ENCODE measurements at regions not wholly inside any gene's neighbourhood (a gene's known extent, or its start where the extent isn't known, plus 50 kb on each side); places are given as distances from the start of the nearest gene placed in this dataset.

- TF ChIP-seq MBD1 (CRISPR knock-in tag; IDR thresholded peaks at IDR 0.05) (no peak), NFE2 (IDR thresholded peaks at IDR 0.05; ENCODE audit: low read depth) (peak; percentile 54), GABPB1 (CRISPR knock-in tag; IDR thresholded peaks at IDR 0.05) (no peak), MEF2A (IDR thresholded peaks at IDR 0.05; ENCODE audit: control insufficient read depth, low read depth, low read length) (no peak), PRDM10 (IDR thresholded peaks at IDR 0.05; ENCODE audit: partially characterized antibody) (no peak), RFX5 (IDR thresholded peaks at IDR 0.05; ENCODE audit: low read depth, low read length) (no peak), BRF2 (IDR thresholded peaks at IDR 0.05; ENCODE audit: borderline replicate concordance, insufficient read depth, insufficient read length) (no peak), ZBTB1 (CRISPR knock-in tag; IDR thresholded peaks at IDR 0.05; ENCODE audit: borderline replicate concordance, low read depth) (0 out of 2 replicates have a peak, but pooled peaks have one; percentile 6), AFF4 (CRISPR knock-in tag; IDR thresholded peaks at IDR 0.05) (no peak), CEBPB (tag; IDR thresholded peaks at IDR 0.05) (peak; percentile 83), ZNF639 (CRISPR knock-in tag; conservative IDR thresholded peaks at IDR 0.05 in 1 of 2, IDR thresholded peaks at IDR 0.05 in 1 of 2) (peak in 1 of 2 experiments; percentile 51; a peak in 1 of 4 replicates), TCF7 (IDR thresholded peaks at IDR 0.05; ENCODE audit: borderline replicate concordance) (no peak), ZNF12 (CRISPR knock-in tag; IDR thresholded peaks at IDR 0.05) (no peak), MTF1 (CRISPR knock-in tag; IDR thresholded peaks at IDR 0.05; ENCODE audit: borderline replicate concordance) (no peak)
Observed at GRCh38 chr2:8534729-8535468, 147.0 kb upstream of the ID2 start (continued).

Data from K562 (cell line).